Activated T-cell treated with anti-CD3 and anti-CD28 coated beads for 48 hours (primary cell): ENCODE measurements at regions not wholly inside any gene's neighbourhood (a gene's known extent, or its start where the extent isn't known, plus 50 kb on each side); places are given as distances from the start of the nearest gene placed in this dataset.
"Not testable (repeated sequence)": the region's sequence is repeated elsewhere in the genome, so short reads cannot be mapped to it uniquely, and the experiment has no call there.

Experiments used
- DNase-seq: peaks from one replicate; pipeline ENCODE4 v3.0.0-alpha.2; 2020; ENCODE audit warnings: low read depth

DNA sequence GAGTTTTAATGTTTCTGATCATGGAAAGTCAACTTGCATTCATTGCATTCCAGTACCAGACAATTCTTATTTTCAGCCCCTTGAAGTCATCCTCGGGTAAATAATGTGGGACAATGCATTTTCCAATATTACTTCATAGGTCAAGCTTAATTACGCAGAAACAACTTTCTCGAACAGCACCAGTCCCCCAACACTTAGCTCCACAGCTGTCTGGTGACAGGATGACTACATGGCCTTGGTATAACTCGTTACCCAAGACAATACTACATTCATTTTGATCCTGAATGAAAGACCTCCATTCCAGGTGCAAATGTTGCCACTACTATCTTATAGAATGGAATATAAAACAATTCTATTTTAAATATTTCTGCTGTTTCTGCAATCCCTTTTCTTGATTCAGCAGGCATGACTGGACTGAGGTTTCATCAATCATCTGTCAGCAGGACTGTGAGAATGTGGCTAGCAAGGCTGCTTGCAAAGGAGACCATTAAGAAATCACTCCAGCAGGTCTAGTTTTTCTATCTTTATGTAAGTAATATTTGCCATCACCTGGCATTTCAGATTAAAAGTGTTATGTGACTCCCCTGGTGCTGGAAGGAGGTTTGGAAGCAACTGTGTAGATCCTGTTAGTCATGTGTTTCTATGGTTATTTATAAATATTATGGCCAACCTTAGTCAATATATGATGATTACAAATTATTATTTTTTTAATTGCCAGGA lies 147.9 kb downstream of the HAO1 start:
- DNase-seq = no peak

DNA sequence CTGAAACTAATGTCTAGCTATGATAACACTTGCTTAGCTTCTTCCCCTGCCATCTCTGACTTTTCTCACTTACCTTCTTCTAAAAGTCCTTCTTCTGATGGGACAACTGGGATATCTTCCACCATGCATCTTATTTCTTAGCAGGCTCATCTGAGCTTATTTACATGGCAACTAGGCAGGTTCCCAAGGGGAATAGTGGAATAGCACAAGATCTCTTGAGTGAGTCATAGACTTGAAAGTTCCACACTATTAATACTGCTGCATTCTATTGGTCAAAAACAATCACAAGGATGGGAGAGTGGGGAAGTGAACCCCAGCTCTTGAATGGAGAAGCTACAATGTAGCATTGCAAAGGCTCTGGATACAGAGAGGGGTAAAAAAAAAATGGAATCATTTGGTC lies 142.1 kb downstream of the HAO1 start:
- no peak for DNase-seq

DNA sequence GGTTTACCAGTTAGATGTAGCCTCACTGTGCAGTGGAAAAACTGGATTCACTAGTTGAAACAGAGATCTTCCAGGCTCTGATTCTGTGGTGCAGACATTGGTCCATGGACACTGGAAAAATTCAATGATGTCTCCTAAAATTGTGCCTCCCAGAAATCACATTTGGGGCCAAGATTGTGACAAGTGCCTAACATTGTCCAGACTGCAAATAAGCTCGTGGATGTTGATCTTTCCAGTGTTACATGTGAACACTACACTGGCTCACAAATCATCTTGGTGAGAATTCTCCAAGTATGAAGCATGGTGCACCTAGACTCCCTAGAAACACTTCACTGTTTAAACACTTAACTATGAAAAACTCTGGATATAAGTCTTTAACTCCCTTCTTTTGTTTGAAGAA lies 140.4 kb downstream of the HAO1 start:
- no peak for DNase-seq

DNA sequence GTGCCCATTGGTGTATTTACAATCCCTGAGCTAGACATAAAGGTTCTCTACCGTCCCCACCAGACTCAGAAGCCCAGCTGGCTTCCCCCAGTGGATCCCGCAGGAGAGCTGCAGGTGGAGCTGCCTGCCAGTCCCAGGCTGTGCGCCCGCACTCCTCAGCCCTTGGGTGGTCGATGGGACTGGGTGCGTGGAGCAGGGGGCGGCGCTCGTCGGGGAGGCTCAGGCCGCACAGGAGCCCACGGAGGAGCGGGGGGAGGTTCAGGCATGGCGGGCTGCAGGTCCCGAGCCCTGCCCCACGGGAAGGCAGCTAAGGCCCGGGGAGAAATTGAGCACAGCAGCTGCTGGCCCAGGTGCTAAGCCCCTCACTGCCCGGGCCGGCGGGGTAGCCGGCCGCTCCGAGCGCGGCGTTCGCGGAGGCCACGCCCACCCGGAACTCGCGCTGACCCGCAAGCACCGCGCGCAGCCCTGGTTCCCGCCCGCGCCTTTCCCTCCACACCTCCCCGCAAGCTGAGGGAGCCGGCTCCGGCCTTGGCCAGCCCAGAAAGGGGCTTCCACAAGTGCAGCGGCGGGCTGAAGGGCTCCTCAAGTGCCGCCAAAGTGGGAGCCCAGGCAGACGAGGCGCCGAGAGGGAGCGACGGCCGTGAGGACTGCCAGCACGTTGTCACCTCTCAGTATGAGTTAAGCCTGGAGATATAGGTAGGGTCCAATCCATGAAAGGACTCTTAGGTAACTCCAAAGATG lies 136.7 kb downstream of the HAO1 start:
- not testable (repeated sequence) for DNase-seq

DNA sequence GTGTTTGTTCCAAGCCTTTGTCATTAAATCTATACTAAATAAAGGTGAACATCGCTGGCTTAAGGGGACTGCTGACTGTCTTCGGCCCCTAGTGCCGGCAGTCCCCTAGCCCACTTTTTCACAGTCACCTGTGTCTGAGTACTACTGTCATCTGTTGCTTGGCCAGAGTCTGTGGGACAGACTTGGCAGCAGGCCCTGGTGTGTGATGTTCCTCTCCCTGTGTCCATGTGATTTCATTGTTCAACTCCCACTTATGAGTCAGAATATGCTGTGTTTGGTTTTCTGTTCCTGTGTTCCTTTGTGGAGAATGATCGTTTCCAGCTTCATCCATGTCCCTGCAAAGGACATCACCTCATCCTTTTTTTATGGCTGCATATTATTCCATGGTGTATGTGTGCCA lies 133.4 kb downstream of the HAO1 start:
- DNase-seq = no peak

DNA sequence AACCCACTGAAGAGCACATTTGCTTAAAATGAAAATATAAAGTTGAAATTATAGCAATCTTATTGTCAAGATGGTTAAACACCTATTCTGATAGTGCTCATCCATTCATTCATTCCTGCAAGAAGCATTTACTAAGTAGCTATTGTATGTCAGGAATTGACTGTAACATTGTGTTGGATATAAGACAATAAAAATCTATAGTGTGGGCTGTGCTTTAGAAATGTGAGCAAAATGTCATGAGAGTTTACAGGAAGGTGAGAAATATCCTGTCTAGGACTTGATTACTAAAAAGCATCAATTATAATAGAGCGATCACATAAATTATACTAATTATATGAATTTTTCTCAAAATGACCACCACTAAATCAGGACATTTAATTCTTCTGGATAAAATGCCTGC lies 123.0 kb downstream of the HAO1 start:
- DNase-seq = no peak

DNA sequence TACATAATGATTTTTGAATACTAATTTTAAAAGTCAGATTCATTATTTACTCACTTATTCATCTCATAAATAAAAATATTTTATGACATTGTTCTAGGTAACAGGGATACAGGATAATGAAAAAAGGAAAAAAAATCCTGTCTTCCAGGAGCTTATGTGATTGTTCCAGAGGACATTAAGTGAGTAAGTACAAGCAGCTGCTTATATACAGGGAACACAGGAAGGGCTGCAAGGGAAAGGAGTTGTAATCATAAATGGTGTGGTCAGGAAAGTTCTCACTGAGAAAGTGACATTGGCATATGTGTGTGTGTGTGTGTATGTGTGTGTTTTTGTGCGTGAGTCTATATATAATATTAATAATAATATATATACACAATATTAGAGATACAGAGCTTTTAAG lies 121.8 kb downstream of the HAO1 start:
- no peak for DNase-seq

DNA sequence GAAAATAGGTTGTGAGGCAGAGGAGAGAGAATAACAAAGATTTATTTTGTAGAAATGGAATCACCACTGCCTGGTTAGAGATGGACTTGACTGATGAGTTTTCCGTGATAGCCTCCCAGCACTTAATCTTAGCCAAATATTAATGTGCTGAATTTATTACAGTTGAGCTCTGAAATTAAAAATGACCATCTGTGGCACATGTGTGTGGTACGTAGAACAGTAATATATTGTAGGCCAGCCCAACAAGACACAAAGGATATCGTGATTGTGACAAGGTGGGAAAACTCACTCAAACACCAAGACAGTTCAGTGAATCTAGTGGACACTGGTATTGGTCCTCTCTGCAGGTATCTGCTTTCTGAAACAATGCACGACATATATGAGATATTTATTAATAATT lies 119.4 kb downstream of the HAO1 start:
- DNase-seq = no peak

DNA sequence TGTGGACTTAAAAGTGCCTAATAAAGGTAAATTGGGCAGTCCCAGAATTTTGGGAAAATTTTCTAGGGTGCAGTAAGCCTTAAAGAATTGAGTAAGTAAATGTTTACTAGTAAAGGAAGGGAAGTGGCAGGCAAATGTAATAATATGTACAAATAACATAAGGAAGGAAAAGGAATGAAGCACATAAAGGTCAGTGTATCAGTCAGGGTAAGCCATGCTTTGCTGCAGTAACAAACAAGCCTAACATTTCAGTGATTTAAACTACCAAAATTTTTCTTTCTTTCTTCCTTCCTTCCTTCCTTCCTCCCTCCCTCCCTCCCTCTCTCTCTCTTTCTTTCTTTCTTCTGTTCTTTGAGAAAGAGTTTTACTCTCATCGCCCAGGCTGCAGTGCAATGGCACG lies 117.5 kb downstream of the HAO1 start:
- DNase-seq = no peak

DNA sequence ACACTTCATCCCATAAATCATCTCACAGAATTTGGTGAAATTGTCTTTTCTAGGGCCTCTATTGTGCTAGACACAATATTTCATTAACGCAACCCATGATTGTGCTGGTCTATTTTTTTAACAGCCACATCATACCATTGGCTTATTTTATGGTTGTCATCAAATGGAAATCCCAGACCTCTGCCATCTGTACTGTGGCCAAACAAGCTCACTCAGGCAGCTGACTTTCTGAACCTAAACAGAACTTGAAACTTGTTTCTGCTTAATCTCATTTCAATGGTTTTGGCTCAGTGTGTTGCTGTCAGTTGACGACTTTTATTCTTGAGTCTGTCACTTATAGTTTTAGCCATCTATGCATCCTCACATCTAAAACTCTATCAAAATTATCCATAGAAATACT lies 111.8 kb downstream of the HAO1 start:
- DNase-seq = no peak

DNA sequence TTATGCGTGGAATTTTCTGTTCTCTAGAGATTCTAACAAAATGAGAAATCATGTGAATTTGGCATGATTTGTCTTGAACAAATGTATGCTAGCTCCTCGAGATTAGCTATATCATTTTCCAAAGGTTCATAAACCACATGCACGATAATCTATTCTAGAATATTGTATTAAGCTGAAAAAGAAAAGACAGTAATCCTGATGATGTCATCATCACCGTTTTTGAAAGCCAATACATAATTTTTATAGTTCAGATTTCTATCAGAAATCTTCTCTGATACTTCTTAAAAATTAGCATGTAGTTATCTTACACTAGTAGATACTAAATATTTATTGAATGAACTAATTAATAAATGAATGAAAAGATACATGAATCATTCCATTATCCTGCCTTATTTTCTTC lies 111.2 kb downstream of the HAO1 start:
- no peak for DNase-seq

DNA sequence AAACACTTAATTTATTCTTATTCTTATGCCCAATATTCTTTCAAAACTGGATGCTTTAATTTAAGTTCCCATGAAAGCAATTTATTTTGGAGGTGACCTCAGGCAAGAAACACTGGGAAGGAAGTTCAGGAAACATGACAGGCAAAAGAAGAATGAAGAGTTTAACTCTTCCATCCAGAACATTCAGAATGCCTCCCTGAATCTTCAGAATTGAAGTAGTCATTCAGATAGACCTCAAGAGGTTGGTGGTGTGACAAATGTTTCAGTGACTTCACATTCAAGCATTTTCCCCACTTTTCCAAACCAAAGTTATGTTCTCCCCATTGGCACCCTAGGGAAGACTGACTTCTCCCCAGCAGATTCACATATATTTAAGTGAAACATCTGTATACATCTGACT lies 110.5 kb downstream of the HAO1 start:
- no peak for DNase-seq
